Neural crest cell (in vitro differentiated cells): ENCODE measurements at regions not wholly inside any gene's neighbourhood (a gene's known extent, or its start where the extent isn't known, plus 50 kb on each side); places are given as distances from the start of the nearest gene placed in this dataset.

Experiments
- DNase-seq: peaks from one replicate; pipeline ENCODE4 v3.0.0; 2021; ENCODE audit warnings: low read depth, mixed read lengths, low spot score
- H3K27ac Mint-ChIP-seq: one replicate; pipeline ENCODE4 v1.8.0; 2021; ENCODE audit warnings: mild to moderate bottlenecking, mixed read lengths; ENCODE audit not compliant: unreplicated experiment
- H3K27me3 Mint-ChIP-seq: 2 replicates; pipeline ENCODE4 v1.8.0; 2021; ENCODE audit warnings: low read depth, mild to moderate bottlenecking, mixed read lengths
- H3K36me3 Mint-ChIP-seq: 2 replicates; pipeline ENCODE4 v1.8.0; 2021; ENCODE audit warnings: low read depth, mild to moderate bottlenecking, mixed read lengths
- H3K4me1 Mint-ChIP-seq: 2 replicates; pipeline ENCODE4 v1.8.0; 2021; ENCODE audit warnings: mixed read lengths
- H3K4me3 Mint-ChIP-seq: one replicate; pipeline ENCODE4 v1.8.0; 2021; ENCODE audit warnings: mild to moderate bottlenecking, mixed read lengths
- H3K9me3 Mint-ChIP-seq: 2 replicates; pipeline ENCODE4 v1.8.0; 2021; ENCODE audit warnings: mixed read lengths
- CTCF ChIP-seq: fragments of 200-600 bp; sonication (generic); conservative IDR thresholded peaks from 2 replicates; pipeline ENCODE4 v1.5.0; 2021; ENCODE audit warnings: antibody characterized with exemption, mild to moderate bottlenecking

- no peaks in the 10 kb centered on the region for H3K36me3 Mint-ChIP-seq
- H3K27me3 Mint-ChIP-seq = no peaks in the 10 kb centered on the region
- no peaks in the 10 kb centered on the region for H3K9me3 Mint-ChIP-seq
- H3K27ac Mint-ChIP-seq = no peak overlapping the region
- no peak for TF ChIP-seq CTCF
- H3K4me1 Mint-ChIP-seq = no peaks in the 10 kb centered on the region
- H3K4me3 Mint-ChIP-seq = no peak overlapping the region
- DNase-seq = no peak
Observed at GRCh38 chr1:193308438-193308837, 122.0 kb upstream of the B3GALT2 start.

- no peak for DNase-seq
- H3K27me3 Mint-ChIP-seq = no peaks in the 10 kb centered on the region
- no peaks in the 10 kb centered on the region for H3K4me1 Mint-ChIP-seq
- H3K4me3 Mint-ChIP-seq = no peak overlapping the region
- TF ChIP-seq CTCF = no peak
- H3K36me3 Mint-ChIP-seq = no peaks in the 10 kb centered on the region
- H3K27ac Mint-ChIP-seq = no peak overlapping the region
- H3K9me3 Mint-ChIP-seq = no peaks in the 10 kb centered on the region
Observed at GRCh38 chr1:193306430-193306829, 120.0 kb upstream of the B3GALT2 start.
